ENCODE measurements at regions not wholly inside any gene's neighbourhood (a gene's known extent, or its start where the extent isn't known, plus 50 kb on each side); places are given as distances from the start of the nearest gene placed in this dataset.

- DNase-seq = no peak
Observed at GRCh38 chrX:10902001-10902400, 209.1 kb upstream of the HCCS start.

DNA sequence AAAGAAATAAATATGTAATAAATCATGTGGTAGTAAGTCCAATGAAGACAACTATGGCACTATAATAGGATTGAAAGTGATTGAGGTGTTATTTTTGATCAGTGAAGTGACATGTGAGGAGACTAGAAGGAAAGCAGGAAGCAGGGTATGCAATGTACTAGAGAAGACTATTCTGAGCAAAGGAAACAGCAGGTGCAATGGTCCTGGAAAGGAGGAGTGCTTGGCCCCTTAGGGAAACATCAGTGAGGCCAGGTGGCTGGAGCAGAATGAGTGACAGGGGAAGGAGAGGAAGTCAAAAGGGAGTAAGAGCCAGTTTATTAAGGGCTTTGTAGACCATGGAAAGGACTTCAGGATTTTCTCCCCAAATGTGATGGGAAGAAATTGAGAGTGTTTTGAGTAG lies 207.6 kb upstream of the HCCS start:
- DNase-seq = no peak

GRCh38 chrX:10904220-10904619 lies 206.9 kb upstream of the HCCS start:
- DNase-seq = no peak

DNA sequence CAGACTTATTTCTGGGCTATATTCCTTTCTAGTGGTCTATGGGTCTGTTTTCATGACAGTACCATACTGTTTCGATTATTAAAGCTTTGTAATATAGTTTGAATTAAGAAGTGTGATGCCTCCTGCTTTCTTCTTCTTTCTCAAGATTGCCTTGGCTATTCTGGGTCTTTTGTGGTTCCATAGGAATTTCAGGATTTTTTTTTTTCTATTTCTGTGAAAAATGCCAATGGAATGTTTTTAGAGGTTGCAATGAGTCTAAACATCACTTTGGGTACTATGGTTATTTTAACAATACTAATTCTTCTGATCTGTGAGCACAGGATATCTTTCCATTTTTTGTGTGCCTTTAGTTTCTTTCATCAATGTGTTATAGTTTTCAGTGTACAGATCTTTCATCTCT lies 204.3 kb upstream of the HCCS start:
- DNase-seq = no peak

DNA sequence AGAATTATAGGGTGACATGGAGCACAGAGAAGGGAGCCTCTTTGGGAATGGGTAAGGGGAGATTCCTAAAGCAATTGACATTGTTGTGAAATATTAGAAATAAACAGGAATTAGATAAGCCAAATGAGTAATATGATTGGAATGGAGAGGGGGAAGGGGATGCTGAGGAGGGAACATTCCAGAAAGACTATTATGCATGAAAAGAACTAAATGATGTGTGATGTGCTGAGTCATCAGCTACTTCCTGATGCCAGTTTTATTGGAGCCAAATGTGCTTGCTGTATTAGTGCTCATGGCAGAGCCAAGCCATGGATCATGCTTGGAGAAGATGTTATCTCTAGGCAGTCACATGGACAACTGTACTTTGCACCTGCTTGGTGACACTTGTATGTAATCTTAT lies 189.0 kb upstream of the HCCS start:
- no peak for DNase-seq

- no peak for DNase-seq
Observed at GRCh38 chrX:10922835-10923234, 188.3 kb upstream of the HCCS start.

DNA sequence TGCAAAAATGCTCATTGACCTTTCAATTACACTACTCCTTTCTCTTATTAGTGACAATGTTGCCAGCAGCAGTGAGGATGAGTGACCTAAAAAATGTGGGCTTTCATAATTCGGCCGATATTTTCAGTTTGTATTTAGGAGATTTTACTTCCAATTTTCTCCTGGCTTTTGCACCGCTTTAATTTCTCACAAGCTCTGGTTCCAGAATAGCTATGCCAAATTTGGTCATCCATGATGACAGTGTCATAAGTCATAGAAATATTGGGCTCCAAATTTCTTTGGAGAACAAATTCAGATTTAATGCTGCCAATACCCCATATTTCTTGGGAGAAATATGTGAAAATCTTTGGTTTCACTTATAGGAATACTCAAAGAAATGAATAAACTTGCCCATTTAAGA lies 187.7 kb upstream of the HCCS start:
- no peak for DNase-seq

DNA sequence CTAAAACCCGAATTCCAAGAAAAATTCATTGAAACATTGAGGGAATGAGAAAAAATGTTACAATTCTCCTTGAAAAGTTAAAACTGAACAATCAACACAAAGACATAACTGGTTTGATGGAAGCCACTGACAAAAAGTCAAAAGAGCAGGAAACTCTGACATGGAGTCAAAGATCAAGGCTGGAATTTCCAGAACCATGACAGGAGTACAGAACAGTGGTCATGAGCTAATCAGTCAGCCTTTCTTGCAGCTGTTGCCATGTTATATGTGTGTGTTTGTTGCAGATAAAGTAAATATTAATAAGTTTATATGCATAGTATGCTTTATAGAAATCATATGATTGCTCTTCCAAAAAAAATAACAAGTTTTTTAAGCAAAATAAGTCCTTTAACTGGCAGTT lies 184.7 kb upstream of the HCCS start:
- DNase-seq = no peak

DNA sequence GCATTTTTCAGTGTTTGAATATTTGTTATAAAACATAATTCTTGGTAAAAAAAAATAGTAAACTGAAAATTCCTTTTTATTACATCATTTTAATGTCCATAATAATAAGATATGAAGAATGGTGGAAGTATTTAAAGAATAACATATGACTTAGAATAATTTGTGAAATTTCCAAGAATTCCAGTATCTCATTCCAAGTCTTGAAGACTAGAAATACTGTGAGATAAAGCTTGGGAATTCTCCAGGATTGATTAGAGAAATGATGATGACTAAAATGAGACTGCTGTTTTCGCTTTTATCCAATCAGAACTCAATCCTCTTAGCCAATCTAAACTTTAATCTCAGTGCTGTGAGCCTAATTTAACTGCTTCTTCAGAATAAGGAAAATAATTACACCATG lies 184.2 kb upstream of the HCCS start:
- no peak for DNase-seq

- no peak for DNase-seq
Observed at GRCh38 chrX:10929747-10930146, 181.4 kb upstream of the HCCS start.

- no peak for DNase-seq
Observed at GRCh38 chrX:10930151-10930550, 181.0 kb upstream of the HCCS start.

DNA sequence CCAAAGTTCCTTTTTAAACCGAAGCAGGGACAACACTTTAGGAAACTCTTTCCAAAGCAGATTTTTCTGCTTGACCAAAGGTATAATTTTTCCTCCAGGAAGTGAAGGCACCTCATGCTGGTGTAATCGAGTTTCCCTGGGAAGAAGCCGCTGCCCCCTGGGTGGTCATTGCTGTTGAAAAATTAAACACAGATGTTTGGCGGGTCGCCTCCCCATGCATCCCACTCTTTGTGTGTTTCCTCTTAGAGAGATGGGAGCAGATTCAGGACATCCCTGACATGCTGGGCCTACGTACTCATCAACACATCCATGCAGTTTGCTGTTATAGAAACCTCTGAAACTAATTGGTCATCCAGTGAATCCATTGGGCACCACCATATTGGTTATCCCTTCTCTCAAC lies 179.2 kb upstream of the HCCS start:
- DNase-seq = no peak

GRCh38 chrX:10932842-10933440 lies 178.2 kb upstream of the HCCS start:
- DNase-seq = no peak

GRCh38 chrX:10935501-10935900 lies 175.6 kb upstream of the HCCS start:
- DNase-seq = no peak

DNA sequence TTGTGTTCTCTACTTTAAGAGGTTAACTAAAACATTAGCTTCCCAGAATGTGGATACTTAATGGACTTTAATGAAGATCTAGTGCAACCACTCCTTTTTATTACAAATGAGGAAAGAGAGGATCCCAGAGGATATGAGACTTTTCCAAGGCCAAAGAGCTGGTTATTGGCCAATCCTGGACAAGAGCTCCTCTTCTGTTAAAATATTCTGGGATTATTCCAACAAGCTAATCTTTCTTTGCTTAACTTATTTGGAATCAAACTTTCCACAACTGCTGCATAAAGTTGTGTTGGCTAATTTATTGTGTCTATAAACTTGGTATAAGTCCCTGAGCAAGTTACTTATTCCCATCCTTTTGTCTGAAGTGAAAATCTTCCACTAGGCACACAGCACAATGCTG lies 174.2 kb upstream of the HCCS start:
- no peak for DNase-seq

GRCh38 chrX:10938365-10938923 lies 172.7 kb upstream of the HCCS start:
- DNase-seq = no peak

GRCh38 chrX:10939424-10939823 lies 171.7 kb upstream of the HCCS start:
- no peak for DNase-seq

- no peak for DNase-seq
Observed at GRCh38 chrX:10944136-10944885, 166.8 kb upstream of the HCCS start.

DNA sequence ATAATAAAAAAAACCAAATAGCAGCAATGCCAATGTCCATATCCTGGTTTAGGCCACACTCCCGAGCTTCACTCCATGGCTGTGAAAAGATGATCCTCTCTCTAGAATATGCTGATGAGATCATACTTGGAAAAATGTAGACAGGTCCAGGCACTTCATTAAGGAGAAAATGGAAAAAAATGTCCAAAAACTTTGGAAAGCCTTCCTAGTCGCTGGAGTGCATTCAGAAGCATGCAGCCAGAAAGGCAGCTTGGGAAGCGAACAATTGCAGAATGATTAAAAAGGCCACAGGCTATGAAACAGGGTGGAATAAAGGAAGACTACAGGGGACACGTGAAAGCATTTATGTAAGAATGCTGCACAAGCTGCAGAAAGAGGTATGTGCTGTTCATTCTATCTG lies 165.6 kb upstream of the HCCS start:
- DNase-seq = no peak

GRCh38 chrX:10949541-10949940 lies 161.6 kb upstream of the HCCS start:
- DNase-seq = no peak

GRCh38 chrX:10952619-10953018 lies 158.5 kb upstream of the HCCS start:
- no peak for DNase-seq

DNA sequence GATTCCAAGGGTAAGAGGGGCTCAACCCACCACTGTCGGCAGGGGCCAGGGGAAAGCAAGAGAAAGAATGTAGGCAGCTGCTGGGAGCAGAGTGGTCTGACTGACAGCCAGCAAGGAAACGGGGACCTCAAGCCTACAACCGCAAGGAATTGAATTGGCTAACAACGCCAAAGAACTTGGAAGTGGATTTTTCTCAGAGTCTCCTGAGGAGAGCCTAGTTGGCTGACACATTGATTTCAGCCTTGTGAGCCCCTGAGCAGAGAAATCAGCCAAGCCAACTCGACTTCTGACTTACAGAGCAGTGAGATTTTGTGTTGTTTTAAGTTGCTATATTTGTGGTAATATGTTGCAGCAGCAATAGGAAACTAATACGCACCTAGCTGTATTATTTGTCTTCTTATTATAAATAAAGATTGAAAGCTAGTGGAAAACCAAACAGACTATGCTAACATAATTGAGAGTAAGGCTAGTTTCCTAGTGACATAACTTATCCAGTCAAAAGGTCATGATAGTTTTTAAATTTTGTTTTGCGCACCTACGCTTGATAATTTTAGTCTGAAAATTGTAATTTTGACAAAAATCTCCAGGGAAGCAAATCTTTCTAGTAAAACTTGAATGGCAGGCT lies 145.8 kb upstream of the HCCS start:
- DNase-seq = no peak

DNA sequence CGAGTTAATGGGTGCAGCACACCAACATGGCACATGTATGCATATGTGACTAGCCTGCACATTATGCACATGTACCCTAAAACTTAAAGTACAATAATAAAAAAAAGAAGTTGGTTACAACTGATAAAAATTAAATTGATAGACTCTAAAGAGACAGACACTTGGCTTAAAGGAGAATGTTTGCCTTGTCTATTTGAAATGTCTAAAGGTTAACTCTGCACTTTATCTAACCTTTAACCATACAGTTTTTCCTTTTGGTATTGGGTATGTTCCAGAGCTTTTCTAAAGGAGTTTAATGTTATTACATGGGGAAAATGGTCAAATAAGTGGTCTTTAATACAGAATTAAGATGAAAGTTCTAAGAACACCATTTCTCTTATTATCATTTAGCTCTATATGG lies 145.1 kb upstream of the HCCS start:
- no peak for DNase-seq

DNA sequence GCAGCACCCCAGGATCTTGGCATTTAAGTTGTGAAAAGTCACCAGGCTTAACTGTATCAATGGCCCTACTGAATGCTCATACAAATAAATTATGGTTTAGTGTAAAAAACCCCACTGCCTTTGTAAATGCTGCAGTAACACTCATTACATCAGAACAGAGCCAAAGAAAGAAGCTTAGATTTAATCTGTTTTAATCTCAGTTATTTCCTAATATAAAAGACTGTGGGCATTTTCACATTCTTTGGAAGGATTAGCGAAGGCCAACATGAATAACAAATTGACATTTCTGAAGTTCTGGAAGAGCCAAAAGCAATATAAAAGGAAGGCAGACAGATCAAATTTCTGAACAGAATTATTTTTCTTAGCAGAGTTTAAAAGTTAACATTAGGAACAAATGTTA lies 140.0 kb upstream of the HCCS start:
- no peak for DNase-seq

All from stimulated activated CD4-positive, alpha-beta T cell treated with anti-CD3 and anti-CD28 coated beads, Interleukin-12 subunit alpha, Interleukin-12 subunit beta, amount 100 ng/mL, for 4 hours (primary cell).